Karpas-422 (cell line): ENCODE measurements at regions not wholly inside any gene's neighbourhood (a gene's known extent, or its start where the extent isn't known, plus 50 kb on each side); places are given as distances from the start of the nearest gene placed in this dataset.

ENCODE experiments used
- DNase-seq: peaks from one replicate; pipeline ENCODE4 v3.0.0-alpha.2; 2015
- H2AFZ ChIP-seq: fragments of 200-600 bp; sonication (generic); 2 replicates; pipeline ENCODE4 v1.6.1; 2014; ENCODE audit warnings: antibody characterized with exemption, low read length, mixed read lengths
- H3K27ac ChIP-seq: fragments of 200-600 bp; sonication (generic); 2 replicates; pipeline ENCODE4 v1.5.1; 2014; ENCODE audit warnings: mild to moderate bottlenecking, low read length, moderate library complexity
- H3K27me3 ChIP-seq: fragments of 200-600 bp; sonication (generic); 2 replicates; pipeline ENCODE4 v1.6.1; 2014; ENCODE audit warnings: low read length, mixed read lengths
- H3K36me3 ChIP-seq: fragments of 200-600 bp; sonication (generic); 2 replicates; pipeline ENCODE4 v1.6.1; 2014; ENCODE audit warnings: low read length, mixed read lengths; ENCODE audit not compliant: insufficient read depth
- H3K4me1 ChIP-seq: fragments of 200-600 bp; sonication (generic); 2 replicates; pipeline ENCODE4 v1.6.1; 2014; ENCODE audit warnings: mild to moderate bottlenecking, low read length, mixed read lengths
- H3K4me2 ChIP-seq: fragments of 200-600 bp; sonication (generic); 2 replicates; pipeline ENCODE4 v1.6.1; 2014; ENCODE audit warnings: low read length, low read depth, mild to moderate bottlenecking; ENCODE audit not compliant: poor library complexity, severe bottlenecking
- H3K4me3 ChIP-seq: fragments of 200-600 bp; sonication (generic); 2 replicates; pipeline ENCODE4 v1.5.1; 2014; ENCODE audit warnings: mild to moderate bottlenecking, antibody characterized with exemption, low read length, mixed read lengths
- H3K79me2 ChIP-seq: fragments of 200-600 bp; sonication (generic); 2 replicates; pipeline ENCODE4 v1.6.1; 2014; ENCODE audit warnings: mild to moderate bottlenecking, low read length, mixed read lengths
- H3K9ac ChIP-seq: fragments of 200-600 bp; sonication (generic); 2 replicates; pipeline ENCODE4 v1.6.0; 2014; ENCODE audit warnings: low read length
- H3K9me2 ChIP-seq: fragments of 200-600 bp; sonication (generic), shearing (Covaris generic); replicated peaks from 2 replicates; pipeline ENCODE4 v1.6.0; 2014; ENCODE audit warnings: mild to moderate bottlenecking, low read length, moderate library complexity; ENCODE audit not compliant: insufficient read depth
- H3K9me3 ChIP-seq: fragments of 300-700, 200-600 bp; sonication (generic); 2 replicates; pipeline ENCODE4 v1.6.1; 2014; ENCODE audit warnings: low read length, mixed read lengths
- H4K20me1 ChIP-seq: fragments of 200-600 bp; sonication (generic); 2 replicates; pipeline ENCODE4 v1.6.1; 2014; ENCODE audit warnings: mild to moderate bottlenecking, antibody characterized with exemption, low read length, low read depth; ENCODE audit not compliant: insufficient read depth

- Histone ChIP-seq H3K4me2 (no peak overlapping the region), H3K9me3 (no peaks in the 10 kb centered on the region), H3K4me1 (no peaks in the 10 kb centered on the region), H3K9me2 (no peaks in the 10 kb centered on the region), H3K79me2 (no peaks in the 10 kb centered on the region), H3K27ac (no peak overlapping the region), H4K20me1 (no peaks in the 10 kb centered on the region), H2AFZ (no peak overlapping the region), H3K36me3 (no peaks in the 10 kb centered on the region), H3K4me3 (no peak overlapping the region), H3K27me3 (no peaks in the 10 kb centered on the region), H3K9ac (no peak overlapping the region)
- DNase-seq = no peak
Observed at GRCh38 chr4:57504797-57505530, 394.8 kb upstream of the IGFBP7 start.

- DNase-seq = no peak
- Histone ChIP-seq H3K9me2 (no peaks in the 10 kb centered on the region), H3K79me2 (no peaks in the 10 kb centered on the region), H4K20me1 (no peaks in the 10 kb centered on the region), H2AFZ (no peak overlapping the region), H3K4me2 (no peak overlapping the region), H3K27ac (no peak overlapping the region), H3K4me1 (no peaks in the 10 kb centered on the region), H3K9ac (no peak overlapping the region), H3K27me3 (no peaks in the 10 kb centered on the region), H3K36me3 (no peaks in the 10 kb centered on the region), H3K9me3 (no peaks in the 10 kb centered on the region), H3K4me3 (no peak overlapping the region)
Observed at GRCh38 chr4:57504139-57504538, 394.0 kb upstream of the IGFBP7 start.

- no peak overlapping the region for H2AFZ ChIP-seq
- H3K9ac ChIP-seq = no peak overlapping the region
- H3K9me2 ChIP-seq = no peaks in the 10 kb centered on the region; the same call in 1 of the 2 replicates
- DNase-seq = no peak
- H3K27ac ChIP-seq = no peak overlapping the region
- H3K4me2 ChIP-seq = no peak overlapping the region
- no peaks in the 10 kb centered on the region for H3K36me3 ChIP-seq
- no peaks in the 10 kb centered on the region for H3K9me3 ChIP-seq
- no peaks in the 10 kb centered on the region for H3K79me2 ChIP-seq
- H3K4me3 ChIP-seq = no peak overlapping the region
- no peaks in the 10 kb centered on the region for H4K20me1 ChIP-seq
- H3K27me3 ChIP-seq = no peaks in the 10 kb centered on the region
- H3K4me1 ChIP-seq = no peaks in the 10 kb centered on the region
Observed at GRCh38 chr4:57501720-57502119, 391.5 kb upstream of the IGFBP7 start.

GRCh38 chr4:57499786-57500185 lies 389.6 kb upstream of the IGFBP7 start:
- Histone ChIP-seq H3K9ac (no peak overlapping the region), H3K79me2 (no peaks in the 10 kb centered on the region), H3K9me3 (no peaks in the 10 kb centered on the region; the same call in 1 of the 2 replicates), H4K20me1 (no peaks in the 10 kb centered on the region), H3K4me3 (no peak overlapping the region), H3K27ac (no peak overlapping the region), H3K36me3 (no peaks in the 10 kb centered on the region), H3K4me1 (no peaks in the 10 kb centered on the region), H3K27me3 (no peaks in the 10 kb centered on the region), H2AFZ (no peak overlapping the region), H3K9me2 (no peaks in the 10 kb centered on the region; the same call in 1 of the 2 replicates), H3K4me2 (no peak overlapping the region)
- DNase-seq = no peak

GRCh38 chr4:57498251-57498650 lies 388.1 kb upstream of the IGFBP7 start:
- H3K27me3 ChIP-seq = no peaks in the 10 kb centered on the region
- DNase-seq = no peak
- H3K79me2 ChIP-seq = no peaks in the 10 kb centered on the region

GRCh38 chr4:57496697-57497471 lies 386.7 kb upstream of the IGFBP7 start:
- Histone ChIP-seq H3K4me3 (no peak overlapping the region), H3K9ac (no peak overlapping the region), H3K36me3 (no peaks in the 10 kb centered on the region), H3K9me3 (peaks cover 6% of the 10 kb centered on the region; the same call in 1 of the 2 replicates), H3K4me2 (no peak overlapping the region), H3K4me1 (no peaks in the 10 kb centered on the region), H3K27me3 (no peaks in the 10 kb centered on the region), H3K9me2 (no peaks in the 10 kb centered on the region; the same call in 1 of the 2 replicates), H4K20me1 (no peaks in the 10 kb centered on the region), H2AFZ (no peak overlapping the region), H3K27ac (no peak overlapping the region), H3K79me2 (no peaks in the 10 kb centered on the region)
- DNase-seq = no peak

More at GRCh38 chr4:57498251-57498650, 388.1 kb upstream of the IGFBP7 start:
- H3K4me1 ChIP-seq = no peaks in the 10 kb centered on the region
- H3K9me2 ChIP-seq = no peaks in the 10 kb centered on the region; the same call in 1 of the 2 replicates
- H3K4me3 ChIP-seq = no peak overlapping the region
- peaks cover 6% of the 10 kb centered on the region; the same call in 1 of the 2 replicates for H3K9me3 ChIP-seq
- H3K27ac ChIP-seq = no peak overlapping the region
- H2AFZ ChIP-seq = no peak overlapping the region
- H3K9ac ChIP-seq = no peak overlapping the region
- no peak overlapping the region for H3K4me2 ChIP-seq
- H4K20me1 ChIP-seq = no peaks in the 10 kb centered on the region
- no peaks in the 10 kb centered on the region for H3K36me3 ChIP-seq

- H3K4me3 ChIP-seq = no peak overlapping the region
- no peak for DNase-seq
- no peaks in the 10 kb centered on the region for H3K36me3 ChIP-seq
- no peaks in the 10 kb centered on the region for H3K27me3 ChIP-seq
- no peak overlapping the region for H2AFZ ChIP-seq
- H3K79me2 ChIP-seq = no peaks in the 10 kb centered on the region
- H3K9me2 ChIP-seq = no peaks in the 10 kb centered on the region; the same call in 1 of the 2 replicates
- no peak overlapping the region for H3K4me2 ChIP-seq
- no peaks in the 10 kb centered on the region for H4K20me1 ChIP-seq
- H3K9me3 ChIP-seq = peaks cover 6% of the 10 kb centered on the region; the same call in 1 of the 2 replicates
- no peak overlapping the region for H3K27ac ChIP-seq
- no peaks in the 10 kb centered on the region for H3K4me1 ChIP-seq
- H3K9ac ChIP-seq = no peak overlapping the region
Observed at GRCh38 chr4:57494821-57495220, 384.6 kb upstream of the IGFBP7 start.

GRCh38 chr4:57492251-57492878 lies 382.2 kb upstream of the IGFBP7 start:
- no peak overlapping the region for H3K9ac ChIP-seq
- H3K4me3 ChIP-seq = no peak overlapping the region

More at GRCh38 chr4:57492251-57492878, 382.2 kb upstream of the IGFBP7 start:
- Histone ChIP-seq H4K20me1 (no peaks in the 10 kb centered on the region), H3K4me2 (no peak overlapping the region), H3K36me3 (no peaks in the 10 kb centered on the region), H3K4me1 (no peaks in the 10 kb centered on the region), H3K27me3 (no peaks in the 10 kb centered on the region), H3K27ac (no peak overlapping the region), H3K79me2 (no peaks in the 10 kb centered on the region), H3K9me3 (peaks cover 6% of the 10 kb centered on the region; the same call in 1 of the 2 replicates), H2AFZ (no peak overlapping the region), H3K9me2 (no peaks in the 10 kb centered on the region; the same call in 1 of the 2 replicates)
- no peak for DNase-seq
